Esophagus muscularis mucosa (tissue), 4 donors: ENCODE measurements at regions not wholly inside any gene's neighbourhood (a gene's known extent, or its start where the extent isn't known, plus 50 kb on each side); places are given as distances from the start of the nearest gene placed in this dataset.

Experiments
- DNase-seq: peaks from one replicate; pipeline ENCODE4 v3.0.0-alpha.2; 2017; ENCODE audit errors: extremely low spot score
- H3K27ac ChIP-seq, 4 donors: fragments of 200-600 bp; sonication (generic); replicated peaks in 1 of 4; 1 replicate in 3 of 4; 2 replicates in 1 of 4; pipeline ENCODE4 v1.5.1; 2016 to 2019; ENCODE audit warnings: mild to moderate bottlenecking in 1 of 4
- H3K27me3 ChIP-seq, 4 donors: fragments of 200-600 bp; sonication (generic); one replicate each; pipeline versions ENCODE4 v1.5.1 to v1.6.0; 2016 to 2019
- H3K36me3 ChIP-seq, 4 donors: fragments of 200-600 bp; sonication (generic); one replicate each; pipeline ENCODE4 v1.5.1; 2016 to 2019
- H3K4me1 ChIP-seq, 4 donors: fragments of 200-600 bp; sonication (generic); one replicate each; pipeline ENCODE4 v1.5.1; 2016 to 2019
- H3K4me3 ChIP-seq, 4 donors: fragments of 200-600 bp; sonication (generic); 1 replicate in 2 of 4; 2 replicates in 2 of 4; pipeline ENCODE4 v1.5.1; 2016 to 2019; ENCODE audit warnings: mild to moderate bottlenecking in 4 of 4, moderate library complexity in 1 of 4
- H3K9me3 ChIP-seq, 4 donors: fragments of 200-600 bp; sonication (generic); 1 replicate in 3 of 4; 2 replicates in 1 of 4; pipeline ENCODE4 v1.5.1; 2016 to 2019
- EP300 ChIP-seq: sonication (generic); formaldehyde crosslinking; IDR thresholded peaks from one replicate; pipeline ENCODE4 v1.6.1; 2017; ENCODE audit warnings: antibody characterized with exemption
- POLR2A ChIP-seq: fragments of 450-650 bp; IDR thresholded peaks from one replicate; pipeline ENCODE4 v1.6.1; 2017; ENCODE audit warnings: antibody characterized with exemption, moderate library complexity, mild to moderate bottlenecking, low read depth
- POLR2AphosphoS5 ChIP-seq, 2 donors: sonication (generic); formaldehyde crosslinking; IDR thresholded peaks; one replicate each; pipeline ENCODE4 v1.6.1; 2017; ENCODE audit warnings: antibody characterized with exemption in 2 of 2
- WGBS: methylation state at CpG from one replicate; pipeline ENCODE4 v1.1.5; 2018; 5-methylcytosine and 5-hydroxymethylcytosine counted together
- intact Hi-C: fragments of 100-400 bp; cut with DNase I; formaldehyde crosslinking; loops from one replicate; pipeline ENCODE4 v1.15.1; 2023
- TF ChIP-seq, protein P1 (sequence below), 3 experiments: fragments of 200-600 bp in 2 of 3; fragments of 450-650 bp in 1 of 3; sonication (generic) in 2 of 3; IDR thresholded peaks; one replicate each; pipeline ENCODE4 v1.5.1; 2017 to 2019; ENCODE audit warnings: antibody characterized with exemption in 3 of 3, mild to moderate bottlenecking in 2 of 3, moderate library complexity in 1 of 3

DNA sequence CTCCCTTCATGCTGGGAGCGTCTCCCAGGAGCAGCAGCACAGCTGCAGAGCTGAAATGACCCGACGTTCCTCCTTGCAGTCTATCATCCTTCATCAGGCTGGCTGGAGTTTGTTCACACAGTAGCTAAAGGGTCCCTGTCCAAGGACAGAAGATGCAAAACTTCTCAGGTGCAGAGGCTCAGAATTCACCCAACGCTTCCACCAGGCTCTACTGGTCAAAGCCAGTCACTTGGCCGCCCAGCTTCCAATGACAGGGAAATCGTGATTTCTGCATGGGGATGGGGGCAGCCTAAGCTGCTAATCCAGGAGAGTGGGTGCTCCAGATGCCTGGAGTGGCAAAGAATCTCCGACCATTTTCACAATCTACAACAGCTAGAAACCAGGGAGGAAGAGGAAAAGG, 97.0 kb upstream of the SALL3 start:
- intact Hi-C loops = no loop called here

DNA sequence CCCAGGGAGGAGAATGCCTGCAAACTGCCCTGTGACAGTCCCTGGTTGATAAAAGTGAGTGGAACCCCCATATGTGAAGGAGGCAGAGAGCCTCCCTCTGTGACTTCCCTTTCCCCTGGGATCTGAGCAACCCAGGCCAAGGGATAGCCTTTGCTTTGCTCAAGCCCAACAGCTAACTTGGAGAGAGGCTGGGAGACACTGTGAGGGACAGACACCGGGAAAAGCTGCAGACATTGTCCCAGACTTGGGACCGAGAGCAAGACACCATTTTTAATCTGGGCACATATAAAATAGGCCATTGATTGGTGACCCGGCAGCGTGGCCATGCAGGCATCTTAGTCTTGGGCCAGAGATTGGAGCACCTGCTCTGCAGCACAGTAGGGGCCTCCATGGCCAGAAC, 96.1 kb upstream of the SALL3 start:
- Histone ChIP-seq H3K27me3 (no peaks in the 10 kb centered on the region), H3K9me3 (peaks cover 0 to 42% (median 27%) of the 10 kb centered on the region in 4 donors), H3K4me3 (no peak overlapping the region), H3K36me3 (no peaks in the 10 kb centered on the region), H3K4me1 (no peaks in the 10 kb centered on the region), H3K27ac (no peak overlapping the region)
- WGBS = 100% methylated on average over 2 of the region's 4 CpGs
- TF ChIP-seq POLR2A = no peak
- no peak for TF ChIP-seq POLR2AphosphoS5 (IDR thresholded peaks at IDR 0.05)
- no peak for TF ChIP-seq EP300
- TF ChIP-seq, protein P1, sequence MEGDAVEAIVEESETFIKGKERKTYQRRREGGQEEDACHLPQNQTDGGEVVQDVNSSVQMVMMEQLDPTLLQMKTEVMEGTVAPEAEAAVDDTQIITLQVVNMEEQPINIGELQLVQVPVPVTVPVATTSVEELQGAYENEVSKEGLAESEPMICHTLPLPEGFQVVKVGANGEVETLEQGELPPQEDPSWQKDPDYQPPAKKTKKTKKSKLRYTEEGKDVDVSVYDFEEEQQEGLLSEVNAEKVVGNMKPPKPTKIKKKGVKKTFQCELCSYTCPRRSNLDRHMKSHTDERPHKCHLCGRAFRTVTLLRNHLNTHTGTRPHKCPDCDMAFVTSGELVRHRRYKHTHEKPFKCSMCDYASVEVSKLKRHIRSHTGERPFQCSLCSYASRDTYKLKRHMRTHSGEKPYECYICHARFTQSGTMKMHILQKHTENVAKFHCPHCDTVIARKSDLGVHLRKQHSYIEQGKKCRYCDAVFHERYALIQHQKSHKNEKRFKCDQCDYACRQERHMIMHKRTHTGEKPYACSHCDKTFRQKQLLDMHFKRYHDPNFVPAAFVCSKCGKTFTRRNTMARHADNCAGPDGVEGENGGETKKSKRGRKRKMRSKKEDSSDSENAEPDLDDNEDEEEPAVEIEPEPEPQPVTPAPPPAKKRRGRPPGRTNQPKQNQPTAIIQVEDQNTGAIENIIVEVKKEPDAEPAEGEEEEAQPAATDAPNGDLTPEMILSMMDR (IDR thresholded peaks at IDR 0.05) = no peak
- peak; percentile 60 for DNase-seq
- intact Hi-C loops = no loop called here

More for the DNA sequence above, 97.0 kb upstream of the SALL3 start:
- WGBS = 78% methylated on average over 7 of the region's 7 CpGs
- Histone ChIP-seq H3K27ac (no peak overlapping the region), H3K4me3 (no peak overlapping the region), H3K9me3 (peaks cover 0 to 36% (median 21%) of the 10 kb centered on the region in 4 donors), H3K36me3 (no peaks in the 10 kb centered on the region), H3K4me1 (no peaks in the 10 kb centered on the region), H3K27me3 (no peaks in the 10 kb centered on the region)
- DNase-seq = peak; percentile 62
- TF ChIP-seq, protein P1 (IDR thresholded peaks at IDR 0.05) = no peak
- TF ChIP-seq EP300 (no peak), POLR2AphosphoS5 (IDR thresholded peaks at IDR 0.05) (no peak), POLR2A (no peak)

DNA sequence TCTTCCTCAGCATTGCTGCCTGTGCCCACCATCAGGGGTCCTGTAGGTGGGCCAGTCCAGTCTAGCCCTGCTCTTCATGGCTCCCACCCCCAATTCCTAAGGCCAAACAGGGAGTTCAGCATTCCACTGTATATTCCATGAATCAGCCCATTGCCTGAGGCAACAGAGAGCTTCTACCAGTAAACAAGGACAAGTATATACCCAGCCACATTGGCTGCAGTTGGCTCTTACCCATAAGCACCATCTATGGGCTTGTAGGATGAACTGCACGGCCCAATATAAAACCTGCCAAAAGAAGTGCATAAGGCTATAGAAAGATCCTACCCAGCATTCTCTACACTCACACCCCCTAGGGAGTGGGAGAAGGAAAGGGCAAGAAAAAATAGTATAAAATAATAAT, 95.1 kb upstream of the SALL3 start:
- DNase-seq = peak; percentile 17
- intact Hi-C loops = no loop called here
- Histone ChIP-seq H3K4me1 (no peaks in the 10 kb centered on the region), H3K4me3 (no peak overlapping the region), H3K27me3 (no peaks in the 10 kb centered on the region), H3K36me3 (no peaks in the 10 kb centered on the region), H3K27ac (no peak overlapping the region), H3K9me3 (peaks cover 0 to 52% (median 37%) of the 10 kb centered on the region in 4 donors)
- TF ChIP-seq POLR2A = no peak
- TF ChIP-seq, protein P1 (IDR thresholded peaks at IDR 0.05) = no peak
- no peak for TF ChIP-seq EP300
- TF ChIP-seq POLR2AphosphoS5 (IDR thresholded peaks at IDR 0.05) = no peak
- WGBS = 100% methylated on average over 1 of the region's 1 CpG

GRCh38 chr18:78889250-78889649, 90.4 kb upstream of the SALL3 start:
- H3K9me3 ChIP-seq = peaks cover 0 to 57% (median 46%) of the 10 kb centered on the region in 4 donors
- H3K4me3 ChIP-seq = no peak overlapping the region
- no peaks in the 10 kb centered on the region for H3K36me3 ChIP-seq
- H3K27ac ChIP-seq = no peak overlapping the region
- H3K4me1 ChIP-seq = no peaks in the 10 kb centered on the region
- H3K27me3 ChIP-seq = no peaks in the 10 kb centered on the region
- intact Hi-C loops = no loop called here
- DNase-seq = peak; percentile 17
- WGBS = 92% methylated on average over 1 of the region's 1 CpG
- TF ChIP-seq EP300 = no peak
- TF ChIP-seq, protein P1 (IDR thresholded peaks at IDR 0.05) = no peak
- no peak for TF ChIP-seq POLR2AphosphoS5 (IDR thresholded peaks at IDR 0.05)
- TF ChIP-seq POLR2A = no peak

DNA sequence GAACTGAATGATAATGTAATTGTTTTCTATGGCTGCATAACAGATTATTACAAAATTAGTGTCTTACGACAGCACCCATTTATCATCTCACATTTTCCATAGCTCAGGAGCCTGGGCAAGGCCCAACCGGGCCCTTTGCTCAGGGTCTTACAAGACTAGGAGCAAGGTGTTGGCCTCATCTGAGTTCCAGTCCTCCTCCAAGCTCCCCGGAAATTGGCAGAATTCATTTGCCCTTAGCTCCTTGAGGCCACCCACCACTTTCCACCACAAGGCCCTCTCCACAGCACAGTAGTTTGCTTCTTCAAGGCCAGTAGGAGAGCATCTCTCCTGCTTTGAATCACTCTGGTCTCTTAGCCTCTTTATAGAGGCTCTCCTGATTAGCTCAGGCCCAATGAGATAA, 89.2 kb upstream of the SALL3 start:
- Histone ChIP-seq H3K27me3 (peaks cover 0 to 4% (median 0%) of the 10 kb centered on the region in 4 donors), H3K27ac (no peak overlapping the region), H3K4me1 (no peaks in the 10 kb centered on the region), H3K36me3 (no peaks in the 10 kb centered on the region), H3K4me3 (no peak overlapping the region), H3K9me3 (peaks cover 0 to 48% (median 40%) of the 10 kb centered on the region in 4 donors)
- DNase-seq = peak; percentile 53
- 93% methylated on average over 3 of the region's 3 CpGs for WGBS
- TF ChIP-seq POLR2A (no peak), POLR2AphosphoS5 (IDR thresholded peaks at IDR 0.05) (no peak), EP300 (no peak)
- TF ChIP-seq, protein P1 (IDR thresholded peaks at IDR 0.05) = no peak
- intact Hi-C loops = no loop called here
